DND-41 (cell line): ENCODE measurements at regions not wholly inside any gene's neighbourhood (a gene's known extent, or its start where the extent isn't known, plus 50 kb on each side); places are given as distances from the start of the nearest gene placed in this dataset.

Experiments used
- EZH2 ChIP-seq: IDR thresholded peaks from 3 replicates; pipeline ENCODE4 v1.6.1; 2012; ENCODE audit warnings: borderline replicate concordance, low read depth, mild to moderate bottlenecking, moderate library complexity, low read length, inconsistent platforms; ENCODE audit not compliant: severe bottlenecking
- TF ChIP-seq, protein P1 (sequence below): IDR thresholded peaks from 2 replicates; pipeline ENCODE4 v1.5.1; 2012; ENCODE audit warnings: borderline replicate concordance, low read length, moderate library complexity, mild to moderate bottlenecking; ENCODE audit not compliant: poor library complexity, severe bottlenecking; ENCODE audit errors: extremely low read depth

DNA sequence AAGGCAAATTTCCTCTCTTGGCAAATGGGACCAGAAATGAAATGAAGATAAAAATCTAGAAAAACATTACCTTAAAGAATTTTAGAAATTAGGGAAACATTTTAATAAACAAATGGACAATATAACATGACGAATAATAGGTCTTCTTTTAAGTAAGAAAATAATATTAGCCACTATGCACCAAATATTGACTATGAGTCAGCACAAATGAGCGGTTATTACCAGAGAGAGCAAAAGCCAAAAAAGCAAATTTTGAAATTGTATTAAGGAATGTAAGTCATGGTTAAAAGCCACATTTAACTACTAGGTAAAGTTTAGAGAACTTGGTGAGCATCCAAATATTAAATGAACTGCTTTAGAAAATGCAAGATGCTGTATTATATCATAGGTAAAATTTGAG, 376.6 kb upstream of the JAG1 start:
- TF ChIP-seq, protein P1, sequence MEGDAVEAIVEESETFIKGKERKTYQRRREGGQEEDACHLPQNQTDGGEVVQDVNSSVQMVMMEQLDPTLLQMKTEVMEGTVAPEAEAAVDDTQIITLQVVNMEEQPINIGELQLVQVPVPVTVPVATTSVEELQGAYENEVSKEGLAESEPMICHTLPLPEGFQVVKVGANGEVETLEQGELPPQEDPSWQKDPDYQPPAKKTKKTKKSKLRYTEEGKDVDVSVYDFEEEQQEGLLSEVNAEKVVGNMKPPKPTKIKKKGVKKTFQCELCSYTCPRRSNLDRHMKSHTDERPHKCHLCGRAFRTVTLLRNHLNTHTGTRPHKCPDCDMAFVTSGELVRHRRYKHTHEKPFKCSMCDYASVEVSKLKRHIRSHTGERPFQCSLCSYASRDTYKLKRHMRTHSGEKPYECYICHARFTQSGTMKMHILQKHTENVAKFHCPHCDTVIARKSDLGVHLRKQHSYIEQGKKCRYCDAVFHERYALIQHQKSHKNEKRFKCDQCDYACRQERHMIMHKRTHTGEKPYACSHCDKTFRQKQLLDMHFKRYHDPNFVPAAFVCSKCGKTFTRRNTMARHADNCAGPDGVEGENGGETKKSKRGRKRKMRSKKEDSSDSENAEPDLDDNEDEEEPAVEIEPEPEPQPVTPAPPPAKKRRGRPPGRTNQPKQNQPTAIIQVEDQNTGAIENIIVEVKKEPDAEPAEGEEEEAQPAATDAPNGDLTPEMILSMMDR: no peak
- no peak for TF ChIP-seq EZH2
